A549 (cell line): ENCODE measurements at regions not wholly inside any gene's neighbourhood (a gene's known extent, or its start where the extent isn't known, plus 50 kb on each side); places are given as distances from the start of the nearest gene placed in this dataset.

Experiments
- MYC ChIP-seq: IDR thresholded peaks from 2 replicates; pipeline ENCODE4 v1.6.1; 2012; ENCODE audit warnings: mild to moderate bottlenecking, inconsistent platforms, low read length, improper control_type of control experiment, borderline replicate concordance
- TF ChIP-seq, protein P1 (sequence below): fragments of 450-650 bp; IDR thresholded peaks from 2 replicates; pipeline ENCODE4 v1.6.1; 2014; ENCODE audit warnings: antibody characterized with exemption
- TF ChIP-seq, protein P2 (sequence below): fragments of >200 bp; sonication (Bioruptor Twin); formaldehyde crosslinking; IDR thresholded peaks from 3 replicates; pipeline ENCODE4 v1.5.1; 2016

DNA sequence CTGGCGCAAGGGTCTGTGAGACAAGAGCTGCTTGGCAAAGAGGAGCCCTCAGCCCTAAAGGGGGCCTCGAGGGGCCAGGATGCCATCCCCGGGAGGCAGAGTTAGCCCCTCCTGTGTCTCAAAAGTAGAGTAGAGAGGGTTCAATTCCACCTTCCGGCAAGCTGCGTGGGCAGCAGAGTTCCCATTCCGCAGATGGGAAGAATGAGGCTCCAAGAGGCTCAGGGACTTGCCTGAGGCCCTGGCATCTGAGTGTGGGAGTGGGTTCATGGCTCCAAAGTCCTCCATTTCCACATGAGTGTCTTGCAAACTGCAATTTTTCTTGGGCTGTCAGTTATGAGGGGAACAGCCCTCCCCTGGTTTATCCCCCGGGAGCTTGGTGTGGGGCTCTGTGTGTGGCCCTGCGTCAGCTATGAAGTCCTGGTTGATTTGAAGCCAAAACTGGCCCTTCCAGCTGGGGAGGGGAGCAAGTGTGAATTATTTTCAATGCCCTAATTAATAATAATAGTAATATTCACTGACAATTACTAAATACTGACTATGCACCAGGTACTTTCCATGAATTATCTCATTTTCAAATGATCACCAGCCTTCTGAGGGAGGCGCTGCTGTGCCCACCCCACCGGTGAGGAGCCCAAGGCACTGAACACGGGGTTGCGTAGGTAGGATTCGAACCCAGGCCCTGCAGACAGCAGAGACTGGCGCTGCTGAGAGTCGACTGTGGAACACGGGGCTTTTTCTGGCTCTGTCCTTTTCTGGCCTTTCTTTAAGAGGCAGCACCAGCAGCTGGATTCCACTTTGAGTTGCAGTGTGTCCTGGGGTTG, 153.0 kb upstream of the PTPN1 start:
- TF ChIP-seq, protein P1, sequence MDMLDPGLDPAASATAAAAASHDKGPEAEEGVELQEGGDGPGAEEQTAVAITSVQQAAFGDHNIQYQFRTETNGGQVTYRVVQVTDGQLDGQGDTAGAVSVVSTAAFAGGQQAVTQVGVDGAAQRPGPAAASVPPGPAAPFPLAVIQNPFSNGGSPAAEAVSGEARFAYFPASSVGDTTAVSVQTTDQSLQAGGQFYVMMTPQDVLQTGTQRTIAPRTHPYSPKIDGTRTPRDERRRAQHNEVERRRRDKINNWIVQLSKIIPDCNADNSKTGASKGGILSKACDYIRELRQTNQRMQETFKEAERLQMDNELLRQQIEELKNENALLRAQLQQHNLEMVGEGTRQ: no peak
- TF ChIP-seq MYC: no peak
- TF ChIP-seq, protein P2, sequence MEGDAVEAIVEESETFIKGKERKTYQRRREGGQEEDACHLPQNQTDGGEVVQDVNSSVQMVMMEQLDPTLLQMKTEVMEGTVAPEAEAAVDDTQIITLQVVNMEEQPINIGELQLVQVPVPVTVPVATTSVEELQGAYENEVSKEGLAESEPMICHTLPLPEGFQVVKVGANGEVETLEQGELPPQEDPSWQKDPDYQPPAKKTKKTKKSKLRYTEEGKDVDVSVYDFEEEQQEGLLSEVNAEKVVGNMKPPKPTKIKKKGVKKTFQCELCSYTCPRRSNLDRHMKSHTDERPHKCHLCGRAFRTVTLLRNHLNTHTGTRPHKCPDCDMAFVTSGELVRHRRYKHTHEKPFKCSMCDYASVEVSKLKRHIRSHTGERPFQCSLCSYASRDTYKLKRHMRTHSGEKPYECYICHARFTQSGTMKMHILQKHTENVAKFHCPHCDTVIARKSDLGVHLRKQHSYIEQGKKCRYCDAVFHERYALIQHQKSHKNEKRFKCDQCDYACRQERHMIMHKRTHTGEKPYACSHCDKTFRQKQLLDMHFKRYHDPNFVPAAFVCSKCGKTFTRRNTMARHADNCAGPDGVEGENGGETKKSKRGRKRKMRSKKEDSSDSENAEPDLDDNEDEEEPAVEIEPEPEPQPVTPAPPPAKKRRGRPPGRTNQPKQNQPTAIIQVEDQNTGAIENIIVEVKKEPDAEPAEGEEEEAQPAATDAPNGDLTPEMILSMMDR: no peak
